GM19468 (cell line): ENCODE measurements at regions not wholly inside any gene's neighbourhood (a gene's known extent, or its start where the extent isn't known, plus 50 kb on each side); places are given as distances from the start of the nearest gene placed in this dataset.

ENCODE experiments used
- ATAC-seq: cut with Tn5 transposase; IDR thresholded peaks from one replicate; pipeline ENCODE4 v1.9.1; 2021; ENCODE audit warnings: mild to moderate bottlenecking, moderate library complexity, moderate number of reproducible peaks; ENCODE audit not compliant: unreplicated experiment; ENCODE audit errors: extremely low read depth

- no peak for ATAC-seq
These were observed 263.3 kb downstream of the MRPL39 start for GRCh38 chr21:25343774-25344545.

GRCh38 chr21:25342816-25343215 is 264.5 kb downstream of the MRPL39 start:
- no peak for ATAC-seq

DNA sequence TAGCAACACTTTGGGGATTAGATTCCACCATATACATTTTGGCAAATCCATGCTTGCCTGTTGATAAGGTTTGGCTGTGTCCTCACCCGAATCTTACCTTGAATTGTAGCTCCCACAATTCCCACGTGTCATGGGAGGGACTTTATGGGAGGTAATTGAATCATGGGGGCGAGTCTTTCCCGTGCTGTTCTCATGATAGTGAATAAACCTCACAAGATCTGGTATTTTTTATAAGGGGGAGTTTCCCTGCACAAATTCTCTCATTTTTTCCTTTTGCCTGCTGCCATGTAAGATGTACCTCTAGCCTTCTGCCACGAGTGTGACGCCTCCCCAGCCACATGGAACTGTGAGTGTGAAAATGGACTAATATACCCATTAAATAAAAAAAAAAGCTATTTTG is 265.3 kb downstream of the MRPL39 start:
- no peak for ATAC-seq

DNA sequence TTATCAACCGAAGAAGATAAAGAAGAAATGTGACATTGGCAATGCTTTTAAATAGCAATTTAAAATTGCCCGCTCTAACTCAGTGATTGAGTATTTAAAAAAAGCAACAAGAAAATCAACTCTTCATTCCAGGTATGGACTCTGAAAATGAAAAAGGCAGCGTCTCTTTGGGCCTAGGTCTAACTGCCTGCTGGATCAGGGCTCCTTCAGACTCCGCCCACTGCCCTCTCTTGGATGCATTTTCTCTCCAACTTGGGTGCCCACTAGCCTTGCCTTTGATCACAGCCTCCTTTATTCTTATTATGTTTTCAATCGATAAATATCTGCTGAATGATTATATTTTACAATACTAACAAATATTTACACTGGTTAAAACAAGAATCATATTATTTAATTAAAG is 268.9 kb downstream of the MRPL39 start:
- no peak for ATAC-seq

DNA sequence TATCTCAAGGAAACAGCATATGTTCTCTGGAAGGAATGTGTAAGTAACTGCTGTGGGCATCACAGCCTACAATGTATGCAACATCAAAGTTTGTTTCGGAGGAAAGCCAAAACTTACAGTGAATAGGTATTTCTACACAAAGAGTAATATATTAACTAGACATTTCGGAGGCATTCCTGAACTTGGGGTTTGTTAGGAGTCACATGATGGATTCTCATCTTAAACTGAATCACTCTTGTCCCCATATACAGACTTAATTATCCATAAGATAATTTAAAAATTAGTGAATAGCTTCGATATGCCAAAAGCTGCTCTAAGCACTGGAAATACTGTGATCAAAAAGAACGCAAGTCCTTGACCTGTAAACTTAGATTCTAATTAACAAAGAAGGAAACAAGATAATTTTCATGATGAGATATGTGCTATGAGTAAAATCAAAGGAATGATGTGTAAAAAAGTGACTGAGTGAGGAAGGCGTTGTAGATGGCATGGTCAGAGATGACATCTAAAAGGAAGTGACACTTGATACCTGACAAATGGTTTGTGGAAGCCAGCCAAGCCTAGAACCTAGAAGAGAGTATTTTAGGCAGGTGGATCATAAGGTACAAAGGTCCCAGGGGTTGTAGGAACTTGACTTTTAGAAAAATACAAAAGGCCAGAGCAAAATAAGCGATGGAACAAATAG is 273.1 kb downstream of the MRPL39 start:
- ATAC-seq, result no peak

DNA sequence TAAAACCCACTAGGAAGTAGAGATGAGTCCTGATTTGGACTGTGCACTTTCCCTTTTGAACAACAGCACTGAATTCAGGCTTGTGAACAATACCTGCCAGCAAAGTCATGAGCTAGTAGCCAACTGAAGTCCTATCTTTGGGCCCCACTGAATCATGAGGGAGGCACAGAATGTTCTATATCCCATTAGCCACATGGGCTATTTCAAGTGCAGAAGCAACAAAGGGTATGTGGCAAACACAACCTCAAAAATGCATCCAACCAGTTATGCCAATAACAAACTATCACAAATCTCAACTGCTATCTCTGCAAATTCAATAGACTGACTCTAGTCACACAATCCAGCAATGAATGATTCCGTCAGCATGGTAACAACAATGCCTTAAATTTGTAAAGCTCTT is 276.0 kb downstream of the MRPL39 start:
- ATAC-seq, result no peak

DNA sequence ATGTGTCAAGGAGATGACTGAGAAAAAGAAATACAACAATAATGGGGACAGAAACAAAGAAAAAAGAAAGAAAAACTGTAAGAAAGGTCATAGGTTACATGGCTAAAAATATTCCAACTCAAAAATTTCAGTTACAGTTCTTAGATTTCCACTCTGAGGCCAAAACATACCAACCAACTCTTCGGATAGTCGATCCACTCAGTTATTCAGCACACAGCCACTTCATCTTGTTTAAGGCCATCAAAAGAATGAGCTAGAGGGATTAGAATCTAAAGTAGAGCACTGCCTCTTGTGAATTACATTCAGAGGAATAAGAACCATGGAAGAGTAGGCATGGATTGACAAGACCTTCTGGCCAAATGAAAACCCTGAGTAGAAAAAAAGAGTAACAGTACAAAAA is 277.0 kb downstream of the MRPL39 start:
- ATAC-seq, result no peak

DNA sequence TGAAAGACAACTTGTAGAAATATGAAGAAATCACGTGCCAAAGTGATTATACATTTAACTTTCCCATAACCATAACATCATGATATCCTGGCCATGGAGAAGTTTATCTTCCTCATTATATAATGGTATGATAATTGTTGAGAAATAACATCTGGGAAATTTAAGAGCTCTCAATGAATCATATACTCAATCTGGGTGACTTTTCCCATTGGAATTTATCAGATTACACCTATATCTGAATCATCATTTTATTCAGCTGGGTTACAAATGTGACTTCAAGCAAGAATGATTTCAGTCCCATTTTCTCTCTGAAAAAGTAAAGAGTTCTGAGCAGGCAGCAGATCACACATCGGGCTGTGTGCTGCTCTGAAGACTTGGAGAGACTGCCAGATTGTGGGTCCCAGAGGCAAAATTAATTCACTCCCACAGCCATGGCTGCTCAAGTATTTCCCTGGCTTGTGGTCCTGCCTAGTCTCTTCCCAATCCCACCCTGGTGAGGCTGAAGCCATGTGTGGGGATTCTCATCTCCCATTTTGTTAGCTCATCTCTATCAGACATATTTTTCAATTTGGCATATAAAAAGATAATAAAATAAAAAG is 278.0 kb downstream of the MRPL39 start:
- no peak for ATAC-seq

- ATAC-seq, result no peak
These were observed 278.5 kb downstream of the MRPL39 start for GRCh38 chr21:25328736-25329135.

GRCh38 chr21:25326181-25326580 is 281.1 kb downstream of the MRPL39 start:
- ATAC-seq, result no peak

- no peak for ATAC-seq
These were observed 282.6 kb downstream of the MRPL39 start for GRCh38 chr21:25324666-25325065.

DNA sequence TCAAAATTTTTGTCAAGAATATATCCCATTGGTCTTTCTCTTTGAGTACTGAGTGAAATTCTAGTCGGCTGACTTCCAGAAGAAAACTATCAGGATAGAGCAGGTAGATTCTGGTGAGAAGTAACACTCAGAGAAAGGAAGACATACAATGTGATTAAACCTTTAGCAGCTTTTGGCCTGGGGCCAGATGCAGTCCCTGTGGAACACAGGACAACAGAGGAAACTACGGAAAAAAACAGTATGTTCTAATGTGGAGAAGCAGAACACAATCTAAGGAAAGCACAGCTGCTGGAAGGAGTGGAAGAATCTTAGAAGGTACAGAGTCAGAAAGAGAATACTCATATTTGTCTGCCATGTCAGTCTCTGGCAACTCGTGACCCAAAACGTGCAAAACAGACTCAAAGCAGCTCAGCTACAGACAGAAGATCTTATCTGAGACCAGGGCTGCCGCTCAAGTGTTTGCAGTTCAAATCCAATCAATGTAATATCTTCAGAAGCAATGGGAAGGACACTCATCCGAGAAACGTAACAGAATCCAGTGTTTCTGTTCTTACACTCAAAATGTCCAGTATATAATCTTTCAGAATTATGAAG is 283.8 kb downstream of the MRPL39 start:
- ATAC-seq, result no peak

DNA sequence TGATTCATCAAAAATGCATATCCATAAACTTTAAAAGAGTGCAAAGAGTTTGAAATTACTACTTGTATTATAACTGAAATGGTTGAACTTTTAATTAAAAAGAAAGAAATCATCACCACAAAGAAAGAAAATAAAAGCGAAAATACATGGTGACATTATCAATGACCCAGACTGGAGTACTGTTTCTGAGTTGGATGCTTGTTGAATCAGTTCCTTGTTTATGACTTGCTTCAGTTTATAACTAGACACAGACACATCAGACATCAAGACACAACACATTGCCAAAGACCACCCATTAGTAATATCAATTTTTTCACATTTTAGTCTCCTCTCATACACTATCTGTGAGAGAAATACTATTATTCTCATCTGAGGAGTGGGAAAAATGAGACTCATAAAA is 293.0 kb downstream of the MRPL39 start:
- no peak for ATAC-seq

- ATAC-seq, result no peak
These were observed 293.5 kb downstream of the MRPL39 start for GRCh38 chr21:25313829-25314228.

- ATAC-seq, result no peak
These were observed 299.8 kb downstream of the MRPL39 start for GRCh38 chr21:25307489-25307888.

GRCh38 chr21:25304611-25305010 is 302.7 kb downstream of the MRPL39 start:
- ATAC-seq, result no peak

DNA sequence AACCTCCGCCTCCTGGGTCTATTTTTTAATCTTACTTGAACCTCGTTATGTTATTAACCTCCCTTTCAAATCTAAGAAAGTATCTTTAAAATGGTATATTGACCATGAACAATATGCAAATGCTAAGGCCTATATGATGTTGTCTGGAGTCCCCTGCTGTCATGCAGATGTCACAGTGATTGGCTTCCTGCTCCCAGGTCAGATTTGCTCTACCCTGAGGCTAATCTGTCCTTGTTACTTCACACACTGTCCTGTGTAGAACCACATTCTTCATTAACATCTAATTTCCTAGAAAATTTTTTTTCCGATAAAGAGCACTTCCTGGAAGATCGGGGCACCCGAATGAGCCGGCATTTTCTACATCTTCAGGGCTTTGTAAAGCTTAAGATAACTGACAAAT is 306.6 kb downstream of the MRPL39 start:
- ATAC-seq, result no peak

GRCh38 chr21:25298512-25299491 is 308.5 kb downstream of the MRPL39 start:
- peak; percentile 88 for ATAC-seq

GRCh38 chr21:25297117-25297516 is 310.2 kb downstream of the MRPL39 start:
- ATAC-seq, result no peak

DNA sequence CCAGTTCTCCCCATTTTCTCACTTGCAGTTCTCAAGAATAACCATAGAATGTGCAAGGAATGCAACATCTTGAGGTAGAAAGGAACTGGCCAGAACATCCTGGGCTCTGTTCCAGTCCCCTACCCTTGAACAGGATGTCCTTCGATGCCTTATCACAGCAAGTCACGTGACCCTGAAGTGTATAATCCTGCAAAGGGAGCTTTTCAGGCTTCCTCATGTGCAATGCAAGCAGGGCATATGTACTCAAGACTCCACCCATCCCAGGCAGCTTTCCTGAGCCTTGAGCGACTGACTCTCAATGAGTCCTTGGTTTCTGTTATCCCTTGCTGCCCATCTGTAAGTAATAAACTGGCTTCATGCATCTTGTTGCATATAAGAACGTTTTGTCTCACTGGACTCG is 311.0 kb downstream of the MRPL39 start:
- no peak for ATAC-seq
